ENCODE measurements at regions not wholly inside any gene's neighbourhood (a gene's known extent, or its start where the extent isn't known, plus 50 kb on each side); places are given as distances from the start of the nearest gene placed in this dataset.

DNA sequence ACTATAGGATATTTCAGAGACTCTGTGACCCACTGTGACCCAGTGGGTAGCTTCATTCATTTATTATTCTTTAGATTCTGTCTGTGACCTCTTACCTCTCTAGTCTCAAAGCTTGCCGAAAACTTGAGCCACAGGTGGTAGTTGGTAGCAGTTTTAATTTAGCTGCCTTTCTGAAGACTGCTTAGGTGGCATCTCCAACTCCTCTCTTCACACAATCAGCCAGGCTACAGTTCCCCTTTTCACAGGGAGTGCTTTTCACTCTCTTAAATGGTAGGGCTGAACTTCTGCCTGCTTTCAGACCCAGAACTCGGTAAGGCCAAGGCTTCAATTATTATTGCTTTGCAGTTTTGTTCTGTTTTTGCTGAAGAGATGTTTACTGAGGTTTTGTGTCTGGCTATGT, 349.6 kb downstream of the ARL6IP6 start:
- TF ChIP-seq, protein P1, sequence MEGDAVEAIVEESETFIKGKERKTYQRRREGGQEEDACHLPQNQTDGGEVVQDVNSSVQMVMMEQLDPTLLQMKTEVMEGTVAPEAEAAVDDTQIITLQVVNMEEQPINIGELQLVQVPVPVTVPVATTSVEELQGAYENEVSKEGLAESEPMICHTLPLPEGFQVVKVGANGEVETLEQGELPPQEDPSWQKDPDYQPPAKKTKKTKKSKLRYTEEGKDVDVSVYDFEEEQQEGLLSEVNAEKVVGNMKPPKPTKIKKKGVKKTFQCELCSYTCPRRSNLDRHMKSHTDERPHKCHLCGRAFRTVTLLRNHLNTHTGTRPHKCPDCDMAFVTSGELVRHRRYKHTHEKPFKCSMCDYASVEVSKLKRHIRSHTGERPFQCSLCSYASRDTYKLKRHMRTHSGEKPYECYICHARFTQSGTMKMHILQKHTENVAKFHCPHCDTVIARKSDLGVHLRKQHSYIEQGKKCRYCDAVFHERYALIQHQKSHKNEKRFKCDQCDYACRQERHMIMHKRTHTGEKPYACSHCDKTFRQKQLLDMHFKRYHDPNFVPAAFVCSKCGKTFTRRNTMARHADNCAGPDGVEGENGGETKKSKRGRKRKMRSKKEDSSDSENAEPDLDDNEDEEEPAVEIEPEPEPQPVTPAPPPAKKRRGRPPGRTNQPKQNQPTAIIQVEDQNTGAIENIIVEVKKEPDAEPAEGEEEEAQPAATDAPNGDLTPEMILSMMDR (IDR thresholded peaks at IDR 0.05), result no peak
- TF ChIP-seq POLR2A (IDR thresholded peaks at IDR 0.05) (no peak), EP300 (IDR thresholded peaks at IDR 0.05; ENCODE audit: low read depth) (no peak), POLR2AphosphoS5 (IDR thresholded peaks at IDR 0.05) (no peak)
